ENCODE measurements at regions not wholly inside any gene's neighbourhood (a gene's known extent, or its start where the extent isn't known, plus 50 kb on each side); places are given as distances from the start of the nearest gene placed in this dataset.
"Not testable (repeated sequence)": the region's sequence is repeated elsewhere in the genome, so short reads cannot be mapped to it uniquely, and the experiment has no call there.

DNA sequence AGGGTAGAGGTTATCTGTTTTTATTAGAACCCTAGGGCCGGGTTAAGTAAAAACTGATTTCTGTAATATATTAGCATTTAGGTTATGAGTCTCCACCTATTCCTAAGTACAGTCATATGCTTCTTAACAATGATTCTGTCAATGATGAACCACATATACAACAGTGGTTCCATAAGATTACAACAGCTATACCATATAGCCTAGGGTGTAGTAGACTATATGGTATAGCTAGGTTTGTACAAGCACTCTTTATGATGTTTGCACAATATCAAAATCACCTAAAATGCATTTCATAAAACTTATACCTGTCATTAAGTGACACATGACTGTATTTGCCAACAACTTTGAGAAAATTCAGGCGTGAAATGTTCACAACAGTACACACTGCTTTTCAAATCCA is 110.6 kb downstream of the RPL10L start:
- no peaks in the 10 kb centered on the region for H3K4me1 ChIP-seq
- TF ChIP-seq, protein P1, sequence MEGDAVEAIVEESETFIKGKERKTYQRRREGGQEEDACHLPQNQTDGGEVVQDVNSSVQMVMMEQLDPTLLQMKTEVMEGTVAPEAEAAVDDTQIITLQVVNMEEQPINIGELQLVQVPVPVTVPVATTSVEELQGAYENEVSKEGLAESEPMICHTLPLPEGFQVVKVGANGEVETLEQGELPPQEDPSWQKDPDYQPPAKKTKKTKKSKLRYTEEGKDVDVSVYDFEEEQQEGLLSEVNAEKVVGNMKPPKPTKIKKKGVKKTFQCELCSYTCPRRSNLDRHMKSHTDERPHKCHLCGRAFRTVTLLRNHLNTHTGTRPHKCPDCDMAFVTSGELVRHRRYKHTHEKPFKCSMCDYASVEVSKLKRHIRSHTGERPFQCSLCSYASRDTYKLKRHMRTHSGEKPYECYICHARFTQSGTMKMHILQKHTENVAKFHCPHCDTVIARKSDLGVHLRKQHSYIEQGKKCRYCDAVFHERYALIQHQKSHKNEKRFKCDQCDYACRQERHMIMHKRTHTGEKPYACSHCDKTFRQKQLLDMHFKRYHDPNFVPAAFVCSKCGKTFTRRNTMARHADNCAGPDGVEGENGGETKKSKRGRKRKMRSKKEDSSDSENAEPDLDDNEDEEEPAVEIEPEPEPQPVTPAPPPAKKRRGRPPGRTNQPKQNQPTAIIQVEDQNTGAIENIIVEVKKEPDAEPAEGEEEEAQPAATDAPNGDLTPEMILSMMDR (IDR thresholded peaks at IDR 0.05), result no peak
- DNase-seq (no peak), ATAC-seq (no peak)
- no peak overlapping the region for H3K4me3 ChIP-seq
- intact Hi-C loops (cut with DNase I), result no loop called here
- H3K9me3 ChIP-seq, result no peaks in the 10 kb centered on the region
- H3K27me3 ChIP-seq (ENCODE audit: insufficient read depth in 3 of 3, low read length in 2 of 3), result no peaks in the 10 kb centered on the region
- H3K36me3 ChIP-seq (ENCODE audit: insufficient read depth in 1 of 2, low read depth in 1 of 2), result no peaks in the 10 kb centered on the region
- WGBS, 3 donors, result 83 to 91% (median 89%) methylated on average over 2 of the region's 2 CpGs
- H3K27ac ChIP-seq, result no peak overlapping the region

DNA sequence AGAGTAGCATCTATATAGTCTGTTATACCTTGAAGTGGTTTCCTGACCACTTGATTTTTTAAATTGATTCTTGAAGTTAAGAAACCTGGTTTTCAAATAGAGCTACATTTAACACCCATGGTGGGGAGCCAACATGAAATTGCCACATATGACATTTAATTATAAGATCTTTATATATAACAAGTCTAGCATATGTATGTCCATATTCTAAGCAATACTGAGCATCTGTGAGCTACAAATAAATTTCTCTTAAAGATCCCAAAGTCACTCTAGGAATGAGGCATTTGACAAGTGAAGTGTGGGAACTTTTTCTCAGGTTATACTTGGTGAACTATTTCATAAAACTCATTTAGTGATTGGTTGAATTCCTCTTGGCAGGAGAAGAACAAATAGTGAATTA is 132.5 kb downstream of the RPL10L start:
- no peaks in the 10 kb centered on the region for H3K9me3 ChIP-seq
- intact Hi-C loops (cut with DNase I), result no loop called here
- TF ChIP-seq, protein P1 (IDR thresholded peaks at IDR 0.05), result no peak
- no peaks in the 10 kb centered on the region for H3K36me3 ChIP-seq (ENCODE audit: insufficient read depth in 1 of 2, low read depth in 1 of 2)
- H3K4me1 ChIP-seq, result no peaks in the 10 kb centered on the region
- H3K27ac ChIP-seq, result no peak overlapping the region
- H3K27me3 ChIP-seq (ENCODE audit: insufficient read depth in 3 of 3, low read length in 2 of 3), result no peaks in the 10 kb centered on the region
- DNase-seq, result no peak
- no peak overlapping the region for H3K4me3 ChIP-seq
- no peak for ATAC-seq

DNA sequence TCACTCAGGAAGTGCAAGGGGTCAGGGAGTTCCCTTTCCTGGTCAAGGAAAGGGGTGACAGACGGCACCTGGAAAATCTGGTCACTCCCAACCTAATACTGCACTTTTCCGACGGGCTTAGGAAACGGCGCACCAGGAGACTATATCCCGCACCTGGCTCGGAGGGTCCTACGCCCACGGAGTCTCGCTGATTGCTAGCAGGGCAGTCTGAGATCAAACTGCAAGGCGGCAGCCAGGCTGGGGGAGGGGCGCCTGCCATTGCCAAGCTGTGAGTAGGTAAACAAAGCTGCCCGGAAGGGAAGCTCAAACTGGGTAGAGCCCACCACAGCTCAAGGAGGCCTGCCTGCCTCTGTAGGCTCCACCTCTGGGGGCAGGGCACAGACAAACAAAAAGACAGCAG is 142.8 kb downstream of the RPL10L start:
- 87 to 94% (median 93%) methylated on average over 13 of the region's 13 CpGs for WGBS, 3 donors
- H3K36me3 ChIP-seq (ENCODE audit: insufficient read depth in 1 of 2, low read depth in 1 of 2); H3K27ac ChIP-seq; H3K9me3 ChIP-seq; H3K27me3 ChIP-seq (ENCODE audit: insufficient read depth in 3 of 3, low read length in 2 of 3); H3K4me1 ChIP-seq; H3K4me3 ChIP-seq; ATAC-seq; intact Hi-C loops (cut with DNase I): not testable (repeated sequence)
- DNase-seq, result peak in 1 of 2 donors; percentile 38

DNA sequence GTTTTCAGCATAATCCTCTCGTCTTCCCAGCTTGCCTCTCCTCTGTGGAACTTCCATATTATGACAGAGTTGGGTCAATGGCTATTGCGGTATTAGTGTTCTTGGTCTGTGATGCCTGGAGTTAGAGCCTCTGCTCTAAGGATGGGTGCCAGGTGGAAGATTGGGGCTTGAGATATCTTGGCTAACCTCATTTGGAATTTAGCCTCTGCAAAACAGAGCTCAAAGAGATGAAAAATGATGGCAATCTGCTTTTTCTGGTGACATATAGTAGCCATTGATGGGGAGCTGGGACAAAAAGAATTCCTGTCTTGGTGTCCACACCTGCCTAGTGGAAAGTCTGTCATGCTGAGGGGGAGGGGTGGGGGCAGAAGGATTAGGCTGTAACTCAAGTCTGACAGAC is 152.1 kb downstream of the RPL10L start:
- WGBS, 3 donors, result 88 to 90% (median 89%) methylated on average over 2 of the region's 2 CpGs
- no peak for ATAC-seq
- no peaks in the 10 kb centered on the region for H3K27me3 ChIP-seq (ENCODE audit: insufficient read depth in 3 of 3, low read length in 2 of 3)

DNA sequence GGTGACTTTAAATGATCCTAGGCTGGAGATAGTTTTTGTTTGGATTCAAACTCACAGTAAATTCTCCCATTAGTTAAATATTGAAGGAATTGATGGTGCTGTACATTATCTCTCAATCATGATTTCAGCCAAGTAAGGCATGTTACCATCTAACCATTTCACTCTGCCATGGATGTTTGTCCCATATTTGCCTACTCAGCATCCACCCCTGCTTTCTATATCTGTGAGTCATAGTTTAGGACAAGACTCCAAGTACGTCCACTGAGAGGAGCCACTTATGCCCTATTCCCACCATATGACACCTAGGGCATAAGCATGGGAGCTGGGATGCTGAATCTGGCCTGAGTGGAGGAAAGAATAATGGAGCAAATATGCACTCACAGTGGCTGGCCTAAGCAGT is 155.2 kb downstream of the RPL10L start:
- Histone ChIP-seq H3K9me3 (no peaks in the 10 kb centered on the region), H3K4me1 (no peaks in the 10 kb centered on the region), H3K27ac (no peak overlapping the region), H3K36me3 (ENCODE audit: insufficient read depth in 1 of 2, low read depth in 1 of 2) (no peaks in the 10 kb centered on the region), H3K27me3 (ENCODE audit: insufficient read depth in 3 of 3, low read length in 2 of 3) (no peaks in the 10 kb centered on the region), H3K4me3 (no peak overlapping the region)
- DNase-seq (no peak), ATAC-seq (no peak)
- TF ChIP-seq, protein P1 (IDR thresholded peaks at IDR 0.05), result no peak
- WGBS, 3 donors, result 84 to 96% (median 91%) methylated on average over 1 of the region's 1 CpG
- intact Hi-C loops (cut with DNase I), result no loop called here

More for the DNA sequence above, 152.1 kb downstream of the RPL10L start:
- TF ChIP-seq, protein P1 (IDR thresholded peaks at IDR 0.05), result no peak
- no peak overlapping the region for H3K27ac ChIP-seq
- H3K4me3 ChIP-seq, result no peak overlapping the region
- intact Hi-C loops (cut with DNase I), result no loop called here
- no peaks in the 10 kb centered on the region for H3K36me3 ChIP-seq (ENCODE audit: insufficient read depth in 1 of 2, low read depth in 1 of 2)
- DNase-seq, result no peak
- H3K4me1 ChIP-seq, result no peaks in the 10 kb centered on the region
- no peaks in the 10 kb centered on the region for H3K9me3 ChIP-seq
